MCF 10A (cell line): ENCODE measurements at regions not wholly inside any gene's neighbourhood (a gene's known extent, or its start where the extent isn't known, plus 50 kb on each side); places are given as distances from the start of the nearest gene placed in this dataset.

ENCODE experiments used
- BruUV-seq: library from RNA; stranded (reverse); fragments of 400-500 nt; replicated peaks from 2 replicates; lab custom pipeline; 2021; lab: Mats Ljungman, UMichigan
- CTCF ChIA-PET: fragments of 300-600 bp; sonication (Branson Sonifier 250); formaldehyde crosslinking; extraction: SDS; loops from one replicate; lab custom pipeline; 2021; ENCODE audit warnings: antibody characterized with exemption, inconsistent platforms; lab: Yijun Ruan, JAX
- POLR2A ChIA-PET: fragments of 300-600, 350-650 bp; sonication (Branson Sonifier 250); formaldehyde crosslinking; extraction: SDS; loops from one replicate; lab custom pipeline; 2020; ENCODE audit warnings: antibody characterized with exemption, inconsistent platforms; lab: Yijun Ruan, JAX
- DNase-seq: peaks from one replicate; pipeline ENCODE4 v3.0.0-alpha.2; 2018; ENCODE audit not compliant: unreplicated experiment
- H3K27ac Mint-ChIP-seq: one replicate; pipeline ENCODE4 v1.8.0; 2022; ENCODE audit warnings: mild to moderate bottlenecking, low read depth, mixed read lengths; ENCODE audit not compliant: unreplicated experiment
- H3K27me3 Mint-ChIP-seq: one replicate; pipeline ENCODE4 v1.8.0; 2022; ENCODE audit warnings: mixed read lengths; ENCODE audit not compliant: insufficient read depth, unreplicated experiment
- H3K36me3 Mint-ChIP-seq: one replicate; pipeline ENCODE4 v1.8.0; 2022; ENCODE audit warnings: mild to moderate bottlenecking, moderate library complexity, mixed read lengths; ENCODE audit not compliant: insufficient read depth, unreplicated experiment
- H3K4me1 Mint-ChIP-seq: one replicate; pipeline ENCODE4 v1.8.0; 2022; ENCODE audit warnings: mixed read lengths; ENCODE audit not compliant: insufficient read depth, unreplicated experiment
- H3K4me3 Mint-ChIP-seq: one replicate; pipeline ENCODE4 v1.8.0; 2022; ENCODE audit warnings: mild to moderate bottlenecking, moderate library complexity, mixed read lengths; ENCODE audit not compliant: unreplicated experiment
- H3K9me3 Mint-ChIP-seq: one replicate; pipeline ENCODE4 v1.8.0; 2022; ENCODE audit warnings: mixed read lengths; ENCODE audit not compliant: unreplicated experiment
- CTCF ChIP-seq: fragments of 200-600 bp; IDR thresholded peaks from one replicate; pipeline ENCODE4 v1.8.0; 2022; ENCODE audit warnings: antibody characterized with exemption, mild to moderate bottlenecking; ENCODE audit not compliant: unreplicated experiment
- intact Hi-C: fragments of 100-400 bp; cut with micrococcal nuclease; formaldehyde crosslinking; loops from 2 replicates; pipeline ENCODE4 v1.14.1; 2022

GRCh38 chr22:49403102-49403501 lies 424.6 kb downstream of the BRD1 start:
- no peaks in the 10 kb centered on the region for H3K36me3 Mint-ChIP-seq
- TF ChIP-seq CTCF: no peak
- intact Hi-C loops: no loop called here
- no TSS peak for BruUV-seq
- peaks cover 31% of the 10 kb centered on the region for H3K9me3 Mint-ChIP-seq
- ChIA-PET POLR2A (no interaction called here), CTCF (no interaction called here)
- no peak for DNase-seq
- H3K27ac Mint-ChIP-seq: no peak overlapping the region
- H3K27me3 Mint-ChIP-seq: no peaks in the 10 kb centered on the region
- no peaks in the 10 kb centered on the region for H3K4me1 Mint-ChIP-seq
- H3K4me3 Mint-ChIP-seq: no peak overlapping the region

DNA sequence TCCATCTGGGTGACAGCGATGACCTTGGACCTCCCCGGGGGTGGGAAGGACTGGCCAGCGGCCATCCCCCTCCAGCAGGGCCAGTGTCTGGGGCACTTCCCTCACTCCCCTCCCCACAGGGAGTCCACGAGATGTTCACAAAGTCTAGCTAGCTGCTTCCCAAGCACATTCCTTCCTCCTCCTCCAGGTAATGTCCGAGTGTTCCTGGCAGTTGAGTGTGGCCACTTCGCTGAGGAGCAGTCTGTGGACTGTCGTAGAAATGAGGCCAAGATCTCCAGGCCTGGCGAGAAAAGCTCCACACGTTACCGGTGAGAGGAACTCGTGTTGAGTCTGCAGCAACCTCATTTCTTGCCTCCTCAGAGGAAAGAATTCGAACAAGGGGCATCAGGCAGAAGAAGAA lies 425.5 kb downstream of the BRD1 start:
- Mint-ChIP-seq H3K4me3 (no peak overlapping the region), H3K4me1 (no peaks in the 10 kb centered on the region), H3K36me3 (no peaks in the 10 kb centered on the region), H3K27me3 (no peaks in the 10 kb centered on the region), H3K27ac (no peak overlapping the region), H3K9me3 (peaks cover 27% of the 10 kb centered on the region)
- intact Hi-C loops: no loop called here
- POLR2A ChIA-PET: no interaction called here
- BruUV-seq: no TSS peak
- DNase-seq: no peak
- TF ChIP-seq CTCF: no peak
- CTCF ChIA-PET: no interaction called here

GRCh38 chr22:49400941-49401598 lies 426.6 kb downstream of the BRD1 start:
- no peak overlapping the region for H3K27ac Mint-ChIP-seq
- intact Hi-C loops: no loop called here
- ChIA-PET CTCF (no interaction called here), POLR2A (no interaction called here)
- H3K9me3 Mint-ChIP-seq: peaks cover 18% of the 10 kb centered on the region
- no peaks in the 10 kb centered on the region for H3K36me3 Mint-ChIP-seq
- TF ChIP-seq CTCF: no peak
- H3K4me1 Mint-ChIP-seq: no peaks in the 10 kb centered on the region
- no TSS peak for BruUV-seq
- no peak for DNase-seq
- no peak overlapping the region for H3K4me3 Mint-ChIP-seq
- H3K27me3 Mint-ChIP-seq: no peaks in the 10 kb centered on the region

DNA sequence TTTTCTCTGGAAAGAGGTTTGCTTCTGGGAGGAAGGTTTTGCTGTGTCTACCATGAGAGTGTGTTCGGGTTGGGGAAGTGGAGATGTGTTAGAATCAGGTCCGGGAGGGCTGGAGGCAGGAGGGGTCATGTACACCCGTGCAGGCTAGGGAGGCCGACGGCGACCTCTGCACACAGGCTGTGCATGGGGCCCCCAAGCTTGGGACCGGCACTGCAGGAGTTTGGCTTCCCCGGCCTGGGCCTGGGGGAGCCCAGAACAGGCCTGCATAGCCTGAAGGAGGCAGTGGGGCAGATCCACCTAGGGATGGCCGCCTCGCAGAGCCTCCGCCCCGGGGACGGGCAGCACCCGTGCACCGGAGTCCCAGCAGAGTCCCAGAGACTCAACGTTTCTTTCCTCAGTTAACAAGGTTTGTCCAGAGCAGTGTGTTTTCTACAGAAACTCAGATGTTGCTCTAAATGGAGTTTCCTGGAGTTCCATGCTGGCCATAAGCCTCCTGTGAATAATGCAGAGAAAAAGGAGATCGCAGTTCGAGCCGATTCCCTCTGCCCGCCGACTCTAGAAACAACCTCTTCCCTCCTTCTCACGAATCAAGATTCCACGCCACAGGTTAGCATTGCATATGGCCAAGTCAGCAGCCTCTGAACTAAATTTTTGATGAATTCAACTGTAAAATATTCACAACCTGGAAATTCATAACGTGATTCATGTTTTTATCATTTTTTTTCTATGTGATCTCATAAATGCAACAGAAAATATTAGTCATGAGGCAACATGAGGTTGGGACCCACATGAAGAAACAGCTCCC lies 427.3 kb downstream of the BRD1 start:
- H3K27ac Mint-ChIP-seq: no peak overlapping the region
- BruUV-seq: no TSS peak
- ChIA-PET POLR2A (no interaction called here), CTCF (no interaction called here)
- TF ChIP-seq CTCF: no peak
- H3K27me3 Mint-ChIP-seq: no peaks in the 10 kb centered on the region
- no peak for DNase-seq
- intact Hi-C loops: no loop called here
- peaks cover 13% of the 10 kb centered on the region for H3K9me3 Mint-ChIP-seq
- no peak overlapping the region for H3K4me3 Mint-ChIP-seq
- no peaks in the 10 kb centered on the region for H3K36me3 Mint-ChIP-seq
- H3K4me1 Mint-ChIP-seq: no peaks in the 10 kb centered on the region
